Caco-2 (cell line): ENCODE measurements at regions not wholly inside any gene's neighbourhood (a gene's known extent, or its start where the extent isn't known, plus 50 kb on each side); places are given as distances from the start of the nearest gene placed in this dataset.

ENCODE experiments used
- BruUV-seq: library from RNA; stranded (reverse); fragments of 400-500 nt; replicated peaks from 2 replicates; lab custom pipeline; 2021; lab: Mats Ljungman, UMichigan
- CTCF ChIA-PET: fragments of 300-600 bp; sonication (Branson Sonifier 250); formaldehyde crosslinking; loops from one replicate; lab custom pipeline; 2022; ENCODE audit warnings: antibody characterized with exemption; lab: Charles Lee
- POLR2A ChIA-PET: fragments of 300-600 bp; sonication (Branson Sonifier 250); formaldehyde crosslinking; loops from one replicate; lab custom pipeline; 2022; ENCODE audit warnings: antibody characterized with exemption; lab: Charles Lee
- DNase-seq, 2 experiments: peaks; one replicate each; pipeline versions ENCODE4 v3.0.0 to v3.0.0-alpha.2; 2020 to 2022
- H3K27me3 ChIP-seq: replicated peaks from 2 replicates; pipeline ENCODE4 v1.6.0; 2011; ENCODE audit warnings: low read length; ENCODE audit not compliant: control insufficient read depth, insufficient read depth
- H3K36me3 ChIP-seq: 2 replicates; pipeline ENCODE4 v1.5.1; 2011; ENCODE audit warnings: low read length; ENCODE audit not compliant: control insufficient read depth, insufficient read depth
- H3K4me1 ChIP-seq: fragments of 250-450 bp; sonication (Bioruptor Pico); 2 replicates; pipeline ENCODE4 v1.5.1; 2020; ENCODE audit warnings: mild to moderate bottlenecking
- H3K4me3 ChIP-seq: 2 replicates; pipeline ENCODE4 v1.5.1; 2011; ENCODE audit warnings: low read depth, mild to moderate bottlenecking, control low read depth, low read length
- H3K9me3 ChIP-seq: fragments of 250-450 bp; sonication (Bioruptor Pico); 2 replicates; pipeline ENCODE4 v1.5.1; 2020; ENCODE audit warnings: mild to moderate bottlenecking, moderate library complexity
- H3K27ac Mint-ChIP-seq: one replicate; pipeline ENCODE4 v1.8.0; 2022; ENCODE audit warnings: mixed read lengths; ENCODE audit not compliant: unreplicated experiment
- H3K27me3 Mint-ChIP-seq: one replicate; pipeline ENCODE4 v1.8.0; 2022; ENCODE audit warnings: mixed read lengths; ENCODE audit not compliant: insufficient read depth, unreplicated experiment
- H3K36me3 Mint-ChIP-seq: one replicate; pipeline ENCODE4 v1.8.0; 2022; ENCODE audit warnings: mild to moderate bottlenecking, mixed read lengths; ENCODE audit not compliant: insufficient read depth, unreplicated experiment
- H3K4me1 Mint-ChIP-seq: one replicate; pipeline ENCODE4 v1.8.0; 2022; ENCODE audit warnings: low read depth, mixed read lengths; ENCODE audit not compliant: unreplicated experiment
- H3K4me3 Mint-ChIP-seq: one replicate; pipeline ENCODE4 v1.8.0; 2022; ENCODE audit warnings: mild to moderate bottlenecking, moderate library complexity, mixed read lengths; ENCODE audit not compliant: unreplicated experiment
- H3K9me3 Mint-ChIP-seq: one replicate; pipeline ENCODE4 v1.8.0; 2022; ENCODE audit warnings: mixed read lengths; ENCODE audit not compliant: unreplicated experiment
- CTCF ChIP-seq, 2 experiments: fragments of 200-600 bp in 1 of 2; IDR thresholded peaks; 1 replicate in 1 of 2; 2 replicates in 1 of 2; pipeline versions ENCODE4 v1.5.1 to v1.8.0; 2011 to 2022; ENCODE audit warnings: antibody characterized with exemption in 1 of 2, control low read depth in 1 of 2, inconsistent platforms in 1 of 2, low read depth in 1 of 2, low read length in 1 of 2, mild to moderate bottlenecking in 1 of 2, moderate library complexity in 1 of 2; ENCODE audit not compliant: insufficient read depth in 1 of 2, severe bottlenecking in 1 of 2, unreplicated experiment in 1 of 2
- intact Hi-C: fragments of 100-400 bp; cut with micrococcal nuclease; formaldehyde crosslinking; loops from one replicate; pipeline ENCODE4 v1.10.0; 2022; ENCODE audit not compliant: unreplicated experiment

GRCh38 chr6:40854592-40854991, 184.4 kb downstream of the UNC5CL start:
- DNase-seq: no peak
- no TSS peak for BruUV-seq
- Mint-ChIP-seq H3K4me1 (no peaks in the 10 kb centered on the region), H3K4me3 (no peak overlapping the region), H3K27ac (no peak overlapping the region), H3K9me3 (no peaks in the 10 kb centered on the region), H3K36me3 (no peaks in the 10 kb centered on the region), H3K27me3 (peaks cover 6% of the 10 kb centered on the region)
- no peak for TF ChIP-seq CTCF (IDR thresholded peaks at IDR 0.05; ENCODE audit: insufficient read depth in 1 of 2, low read depth in 1 of 2, low read length in 1 of 2, severe bottlenecking in 1 of 2, unreplicated experiment in 1 of 2)
- POLR2A ChIA-PET: no interaction called here
- intact Hi-C loops: no loop called here
- CTCF ChIA-PET: interaction anchor here (0.6 kb wide), 1 partner anchor 537 kb away, joined by 3 read pairs; no protein-coding TSS in a partner anchor
- Histone ChIP-seq H3K4me3 (no peak overlapping the region), H3K36me3 (no peaks in the 10 kb centered on the region), H3K4me1 (no peaks in the 10 kb centered on the region), H3K27me3 (no peaks in the 10 kb centered on the region), H3K9me3 (no peaks in the 10 kb centered on the region)

- Histone ChIP-seq H3K4me1 (no peaks in the 10 kb centered on the region), H3K4me3 (no peak overlapping the region), H3K9me3 (no peaks in the 10 kb centered on the region), H3K36me3 (no peaks in the 10 kb centered on the region), H3K27me3 (no peaks in the 10 kb centered on the region)
- CTCF ChIA-PET: no interaction called here
- H3K4me1 Mint-ChIP-seq: no peaks in the 10 kb centered on the region
- no peaks in the 10 kb centered on the region for H3K36me3 Mint-ChIP-seq
- peaks cover under 1% of the 10 kb centered on the region for H3K27me3 Mint-ChIP-seq
- TF ChIP-seq CTCF (IDR thresholded peaks at IDR 0.05; ENCODE audit: insufficient read depth in 1 of 2, low read depth in 1 of 2, low read length in 1 of 2, severe bottlenecking in 1 of 2, unreplicated experiment in 1 of 2): peak; percentile 38 to 45
- no TSS peak for BruUV-seq
- POLR2A ChIA-PET: no interaction called here
- no peak overlapping the region for H3K4me3 Mint-ChIP-seq
- no peaks in the 10 kb centered on the region for H3K9me3 Mint-ChIP-seq
- no peak overlapping the region for H3K27ac Mint-ChIP-seq
- DNase-seq: peak; percentile 50 to 51
- intact Hi-C loops: no loop called here
These were observed 186.1 kb downstream of the UNC5CL start for GRCh38 chr6:40852779-40853373.

GRCh38 chr6:40849546-40849945, 189.5 kb downstream of the UNC5CL start:
- intact Hi-C loops: loop anchor here (10.0 kb wide), 1 partner anchor 135 kb away; no protein-coding TSS in a partner anchor
- H3K4me3 ChIP-seq: no peak overlapping the region
- H3K27me3 ChIP-seq: no peaks in the 10 kb centered on the region
- no peaks in the 10 kb centered on the region for H3K4me1 ChIP-seq
- no peaks in the 10 kb centered on the region for H3K36me3 ChIP-seq
- TF ChIP-seq CTCF (IDR thresholded peaks at IDR 0.05; ENCODE audit: insufficient read depth in 1 of 2, low read depth in 1 of 2, low read length in 1 of 2, severe bottlenecking in 1 of 2, unreplicated experiment in 1 of 2): no peak
- no peak for DNase-seq
- no TSS peak for BruUV-seq
- POLR2A ChIA-PET: no interaction called here
- Mint-ChIP-seq H3K9me3 (no peaks in the 10 kb centered on the region), H3K27me3 (peaks cover 8% of the 10 kb centered on the region), H3K27ac (no peak overlapping the region), H3K36me3 (no peaks in the 10 kb centered on the region), H3K4me1 (no peaks in the 10 kb centered on the region), H3K4me3 (no peak overlapping the region)
- peaks cover 3% of the 10 kb centered on the region; the same call in 1 of the 2 replicates for H3K9me3 ChIP-seq
- CTCF ChIA-PET: no interaction called here
